BLaER1 (cell line): ENCODE measurements at regions not wholly inside any gene's neighbourhood (a gene's known extent, or its start where the extent isn't known, plus 50 kb on each side); places are given as distances from the start of the nearest gene placed in this dataset.

ENCODE experiments used
- H3K27ac ChIP-seq: shearing (Covaris generic); formaldehyde crosslinking; 2 replicates; pipeline ENCODE4 v1.8.1; 2022
- H3K27me3 ChIP-seq: shearing (Covaris generic); formaldehyde crosslinking; 2 replicates; pipeline ENCODE4 v1.8.1; 2022
- H3K36me3 ChIP-seq: shearing (Covaris generic); formaldehyde crosslinking; 2 replicates; pipeline ENCODE4 v1.8.1; 2022
- H3K4me1 ChIP-seq: shearing (Covaris generic); formaldehyde crosslinking; 2 replicates; pipeline ENCODE4 v1.8.1; 2022
- H3K4me2 ChIP-seq: shearing (Covaris generic); formaldehyde crosslinking; 2 replicates; pipeline ENCODE4 v1.8.1; 2022
- H3K4me3 ChIP-seq: shearing (Covaris generic); formaldehyde crosslinking; 2 replicates; pipeline ENCODE4 v1.8.1; 2022
- H3K9ac ChIP-seq: shearing (Covaris generic); formaldehyde crosslinking; 2 replicates; pipeline ENCODE4 v1.8.1; 2022
- H3K9me3 ChIP-seq: shearing (Covaris generic); formaldehyde crosslinking; 2 replicates; pipeline ENCODE4 v1.8.1; 2022
- H4K20me1 ChIP-seq: shearing (Covaris generic); formaldehyde crosslinking; 2 replicates; pipeline ENCODE4 v1.8.1; 2022
- Cebpa-rat ChIP-seq: shearing (Covaris generic); IDR thresholded peaks from 2 replicates; pipeline ENCODE4 v1.8.1; 2022

- Histone ChIP-seq H3K4me1 (peaks cover 10% of the 10 kb centered on the region), H3K4me2 (no peak overlapping the region), H3K4me3 (no peak overlapping the region), H3K9me3 (0 out of 2 replicates have a peak, but pooled peaks cover 6% of the 10 kb centered on the region), H3K27me3 (no peaks in the 10 kb centered on the region), H3K27ac (no peak overlapping the region), H3K9ac (no peak overlapping the region), H4K20me1 (no peaks in the 10 kb centered on the region), H3K36me3 (no peaks in the 10 kb centered on the region)
- no peak for TF ChIP-seq Cebpa-rat
Measured at GRCh38 chr6:170080169-170080827, 210.6 kb downstream of the DLL1 start.

- Histone ChIP-seq H3K4me3 (no peak overlapping the region), H3K4me1 (no peaks in the 10 kb centered on the region)
- TF ChIP-seq Cebpa-rat: no peak
Measured at GRCh38 chr6:170076466-170077165, 214.3 kb downstream of the DLL1 start.

GRCh38 chr6:170075659-170076223, 215.1 kb downstream of the DLL1 start:
- no peaks in the 10 kb centered on the region for H3K36me3 ChIP-seq
- no peaks in the 10 kb centered on the region for H3K4me1 ChIP-seq
- no peaks in the 10 kb centered on the region for H3K27me3 ChIP-seq
- H3K27ac ChIP-seq: no peak overlapping the region
- 0 out of 2 replicates have a peak, but pooled peaks cover 6% of the 10 kb centered on the region for H3K9me3 ChIP-seq
- H3K4me2 ChIP-seq: no peak overlapping the region
- no peak overlapping the region for H3K9ac ChIP-seq
- H4K20me1 ChIP-seq: no peaks in the 10 kb centered on the region
- TF ChIP-seq Cebpa-rat: no peak
- no peak overlapping the region for H3K4me3 ChIP-seq

More at GRCh38 chr6:170076466-170077165, 214.3 kb downstream of the DLL1 start:
- H3K27ac ChIP-seq: no peak overlapping the region
- H3K36me3 ChIP-seq: no peaks in the 10 kb centered on the region
- 0 out of 2 replicates have a peak, but pooled peaks cover 6% of the 10 kb centered on the region for H3K9me3 ChIP-seq
- no peak overlapping the region for H3K9ac ChIP-seq
- H4K20me1 ChIP-seq: no peaks in the 10 kb centered on the region
- no peak overlapping the region for H3K4me2 ChIP-seq
- H3K27me3 ChIP-seq: no peaks in the 10 kb centered on the region

GRCh38 chr6:170074907-170075306, 216.0 kb downstream of the DLL1 start:
- no peak overlapping the region for H3K4me2 ChIP-seq
- H3K4me3 ChIP-seq: no peak overlapping the region
- H3K36me3 ChIP-seq: no peaks in the 10 kb centered on the region
- peaks cover 12% of the 10 kb centered on the region for H3K9me3 ChIP-seq
- no peak overlapping the region for H3K9ac ChIP-seq
- H3K27ac ChIP-seq: no peak overlapping the region
- no peaks in the 10 kb centered on the region for H3K4me1 ChIP-seq
- no peaks in the 10 kb centered on the region for H4K20me1 ChIP-seq
- TF ChIP-seq Cebpa-rat: no peak
- no peaks in the 10 kb centered on the region for H3K27me3 ChIP-seq

- Histone ChIP-seq H3K27me3 (no peaks in the 10 kb centered on the region), H4K20me1 (no peaks in the 10 kb centered on the region), H3K27ac (no peak overlapping the region), H3K36me3 (no peaks in the 10 kb centered on the region), H3K4me2 (no peak overlapping the region), H3K4me1 (no peaks in the 10 kb centered on the region), H3K9ac (no peak overlapping the region), H3K4me3 (no peak overlapping the region), H3K9me3 (peaks cover 12% of the 10 kb centered on the region)
- no peak for TF ChIP-seq Cebpa-rat
Measured at GRCh38 chr6:170074435-170074834, 216.4 kb downstream of the DLL1 start.

GRCh38 chr6:170073846-170074245, 217.0 kb downstream of the DLL1 start:
- no peak overlapping the region for H3K4me3 ChIP-seq
- H3K36me3 ChIP-seq: no peaks in the 10 kb centered on the region
- H4K20me1 ChIP-seq: no peaks in the 10 kb centered on the region
- TF ChIP-seq Cebpa-rat: no peak
- H3K4me1 ChIP-seq: no peaks in the 10 kb centered on the region
- H3K27me3 ChIP-seq: no peaks in the 10 kb centered on the region
- no peak overlapping the region for H3K9ac ChIP-seq
- H3K9me3 ChIP-seq: peaks cover 16% of the 10 kb centered on the region
- H3K27ac ChIP-seq: no peak overlapping the region
- no peak overlapping the region for H3K4me2 ChIP-seq

GRCh38 chr6:170072246-170072645, 218.6 kb downstream of the DLL1 start:
- no peak for TF ChIP-seq Cebpa-rat
- no peak overlapping the region for H3K9ac ChIP-seq
- no peaks in the 10 kb centered on the region for H4K20me1 ChIP-seq
- H3K27ac ChIP-seq: no peak overlapping the region
- H3K4me3 ChIP-seq: no peak overlapping the region
- no peaks in the 10 kb centered on the region for H3K27me3 ChIP-seq
- no peaks in the 10 kb centered on the region for H3K4me1 ChIP-seq
- H3K4me2 ChIP-seq: no peak overlapping the region
- H3K36me3 ChIP-seq: no peaks in the 10 kb centered on the region
- peaks cover 25% of the 10 kb centered on the region for H3K9me3 ChIP-seq

- H3K9ac ChIP-seq: no peak overlapping the region
- TF ChIP-seq Cebpa-rat: no peak
- peaks cover 25% of the 10 kb centered on the region for H3K9me3 ChIP-seq
- no peaks in the 10 kb centered on the region for H4K20me1 ChIP-seq
- H3K4me2 ChIP-seq: no peak overlapping the region
- no peaks in the 10 kb centered on the region for H3K27me3 ChIP-seq
- no peaks in the 10 kb centered on the region for H3K36me3 ChIP-seq
- H3K27ac ChIP-seq: no peak overlapping the region
- H3K4me1 ChIP-seq: no peaks in the 10 kb centered on the region
- H3K4me3 ChIP-seq: no peak overlapping the region
Measured at GRCh38 chr6:170069611-170070010, 221.3 kb downstream of the DLL1 start.

- H3K4me3 ChIP-seq: no peak overlapping the region
- H3K9me3 ChIP-seq: peaks cover 25% of the 10 kb centered on the region
- H3K4me1 ChIP-seq: no peaks in the 10 kb centered on the region
- TF ChIP-seq Cebpa-rat: no peak
- H3K4me2 ChIP-seq: no peak overlapping the region
- H4K20me1 ChIP-seq: no peaks in the 10 kb centered on the region
- no peak overlapping the region for H3K27ac ChIP-seq
- H3K27me3 ChIP-seq: no peaks in the 10 kb centered on the region
- no peak overlapping the region for H3K9ac ChIP-seq
- no peaks in the 10 kb centered on the region for H3K36me3 ChIP-seq
Measured at GRCh38 chr6:170068496-170068895, 222.4 kb downstream of the DLL1 start.

GRCh38 chr6:170067923-170068360, 222.9 kb downstream of the DLL1 start:
- Histone ChIP-seq H3K9ac (no peak overlapping the region), H3K27me3 (no peaks in the 10 kb centered on the region), H4K20me1 (no peaks in the 10 kb centered on the region), H3K27ac (no peak overlapping the region), H3K36me3 (no peaks in the 10 kb centered on the region), H3K9me3 (peaks cover 25% of the 10 kb centered on the region), H3K4me1 (no peaks in the 10 kb centered on the region), H3K4me3 (no peak overlapping the region), H3K4me2 (no peak overlapping the region)
- no peak for TF ChIP-seq Cebpa-rat
